ENCODE measurements at regions not wholly inside any gene's neighbourhood (a gene's known extent, or its start where the extent isn't known, plus 50 kb on each side); places are given as distances from the start of the nearest gene placed in this dataset.

- no peak for DNase-seq
These were observed 64.8 kb upstream of the CHST9 start for GRCh38 chr18:27249933-27250332.

- DNase-seq, result no peak
These were observed 59.2 kb upstream of the CHST9 start for GRCh38 chr18:27244259-27244658.

GRCh38 chr18:27242392-27243047 is 57.4 kb upstream of the CHST9 start:
- no peak for DNase-seq

GRCh38 chr18:27240383-27240782 is 55.3 kb upstream of the CHST9 start:
- no peak for DNase-seq

- no peak for DNase-seq
These were observed 54.6 kb upstream of the CHST9 start for GRCh38 chr18:27239669-27240068.

GRCh38 chr18:27235218-27235870 is 50.2 kb upstream of the CHST9 start:
- no peak for DNase-seq

Measured in CD4-positive, alpha-beta T cell treated with Interleukin-12 subunit alpha and Interleukin-12 subunit beta, for 1 hour (primary cell).